GM18861 (cell line): ENCODE measurements at regions not wholly inside any gene's neighbourhood (a gene's known extent, or its start where the extent isn't known, plus 50 kb on each side); places are given as distances from the start of the nearest gene placed in this dataset.

Source experiments
- ATAC-seq: cut with Tn5 transposase; IDR thresholded peaks from one replicate; pipeline ENCODE4 v1.9.1; 2021; ENCODE audit not compliant: unreplicated experiment

DNA sequence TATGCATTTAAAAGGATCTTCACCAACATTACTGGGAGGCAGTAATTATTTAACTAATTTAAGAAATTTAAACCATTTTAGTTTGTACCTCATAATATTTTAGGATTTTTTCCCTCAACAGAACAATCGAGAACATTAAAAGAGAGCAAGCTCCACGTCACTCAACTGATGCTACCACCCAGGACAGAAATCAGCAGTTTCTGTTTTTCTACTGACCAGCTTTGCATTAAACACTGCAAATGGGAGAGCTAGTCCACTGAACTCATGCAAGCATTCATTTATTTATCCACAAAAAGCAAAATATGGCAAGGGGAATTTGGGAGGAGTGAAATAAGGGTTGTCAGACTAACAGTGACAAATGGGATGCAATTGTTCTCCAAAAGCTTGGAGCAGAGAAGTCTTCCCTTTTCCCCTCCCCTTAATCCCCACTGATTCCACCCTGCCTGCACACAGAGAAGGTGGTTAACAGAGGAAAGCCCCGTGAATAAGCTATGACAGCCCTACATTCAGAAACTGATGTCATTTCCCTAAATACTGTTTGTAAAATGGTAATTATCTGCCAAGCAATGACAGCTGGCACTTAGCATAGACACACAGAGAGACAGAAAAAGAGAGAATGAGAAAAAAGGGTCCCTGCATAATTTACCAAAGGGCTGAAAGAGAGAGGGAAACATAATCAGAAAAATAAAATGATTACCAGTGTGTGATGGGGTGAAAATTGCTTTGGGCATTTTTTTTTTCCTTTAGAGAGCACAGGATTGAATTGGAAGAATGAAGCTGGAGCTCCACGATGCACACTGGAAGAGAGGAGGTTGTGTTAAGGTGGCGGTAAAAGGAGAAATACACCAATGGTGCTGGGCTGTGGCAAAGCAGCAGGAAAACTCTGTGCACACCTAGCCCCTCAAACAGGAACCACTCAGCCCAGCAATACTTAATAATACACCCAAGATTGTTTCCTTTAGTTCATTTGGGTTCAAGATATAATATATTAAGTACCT lies 777.4 kb downstream of the TUSC7 start:
- ATAC-seq = peak; percentile 82

DNA sequence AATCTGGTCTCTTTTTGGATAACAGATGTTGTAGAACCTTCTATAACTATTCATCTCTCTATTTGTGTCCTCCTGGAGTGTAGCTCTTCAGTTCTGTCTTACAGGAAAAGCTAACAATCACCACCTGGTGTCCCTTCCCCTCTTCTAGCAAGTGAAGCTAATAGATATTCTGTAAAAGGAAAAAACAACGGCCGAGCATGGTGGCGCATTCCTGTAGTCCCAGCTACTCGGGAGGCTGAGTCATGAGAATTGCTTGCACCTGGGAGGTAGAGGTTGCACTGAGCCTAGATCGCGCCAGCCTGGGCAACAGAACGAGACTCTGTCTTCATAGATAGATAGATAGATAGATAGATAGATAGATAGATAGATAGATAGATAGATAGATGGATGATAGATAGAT lies 779.4 kb downstream of the TUSC7 start:
- ATAC-seq = no peak

DNA sequence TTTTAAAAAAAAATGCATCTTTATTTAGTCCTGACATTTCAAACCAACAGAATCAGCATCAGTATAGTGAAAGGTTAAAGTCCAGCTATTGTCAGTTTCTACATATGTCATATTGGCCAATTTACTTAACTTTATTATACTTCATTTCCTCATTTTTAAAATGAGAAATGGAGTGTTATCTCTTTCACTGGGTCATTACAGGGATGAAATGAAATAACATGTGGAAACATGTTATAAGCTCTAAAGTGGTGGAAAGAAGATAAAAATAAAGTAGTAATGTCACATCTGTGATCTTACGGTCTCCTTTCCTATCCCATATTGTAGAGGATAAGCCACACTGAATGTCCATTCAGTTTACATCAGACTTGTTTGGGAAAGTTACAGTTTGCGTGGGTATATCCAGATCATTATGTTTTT lies 780.1 kb downstream of the TUSC7 start:
- ATAC-seq = no peak

DNA sequence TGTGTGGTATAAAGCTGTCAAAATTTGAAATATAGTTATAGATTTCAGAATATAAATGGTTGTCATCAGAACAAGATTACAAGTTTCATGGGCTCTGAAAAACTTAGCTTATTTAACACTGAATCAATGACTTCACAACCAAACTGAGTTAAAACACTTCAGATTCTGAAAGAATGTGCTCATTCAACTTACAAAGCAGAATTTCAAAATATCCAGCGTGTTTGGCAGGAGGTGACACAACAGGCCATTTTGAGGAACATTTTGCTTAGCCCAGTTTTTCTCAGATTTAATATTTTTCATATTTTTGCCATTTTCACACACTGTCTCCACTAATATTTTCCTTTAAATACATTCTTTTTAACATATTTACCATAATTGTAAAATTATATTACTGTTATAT lies 781.1 kb downstream of the TUSC7 start:
- no peak for ATAC-seq

DNA sequence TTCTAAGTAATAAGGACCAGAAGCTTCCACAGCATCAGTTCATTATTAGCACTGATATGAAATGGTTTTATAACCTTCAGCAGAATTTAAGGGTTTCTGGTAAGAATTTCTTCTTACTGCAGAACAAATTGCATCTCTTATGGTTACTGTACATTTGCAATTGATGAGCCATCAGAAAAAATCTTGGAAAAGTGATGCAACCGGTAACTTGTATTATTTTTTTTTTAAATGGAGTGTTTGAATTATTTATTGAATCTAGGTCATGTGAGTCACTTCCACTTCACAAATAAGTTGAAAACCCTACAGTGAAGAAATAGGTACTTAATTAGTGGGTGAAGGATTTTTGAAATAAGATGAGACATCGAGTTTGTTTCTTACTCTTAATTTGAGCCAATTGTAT lies 786.0 kb downstream of the TUSC7 start:
- no peak for ATAC-seq

DNA sequence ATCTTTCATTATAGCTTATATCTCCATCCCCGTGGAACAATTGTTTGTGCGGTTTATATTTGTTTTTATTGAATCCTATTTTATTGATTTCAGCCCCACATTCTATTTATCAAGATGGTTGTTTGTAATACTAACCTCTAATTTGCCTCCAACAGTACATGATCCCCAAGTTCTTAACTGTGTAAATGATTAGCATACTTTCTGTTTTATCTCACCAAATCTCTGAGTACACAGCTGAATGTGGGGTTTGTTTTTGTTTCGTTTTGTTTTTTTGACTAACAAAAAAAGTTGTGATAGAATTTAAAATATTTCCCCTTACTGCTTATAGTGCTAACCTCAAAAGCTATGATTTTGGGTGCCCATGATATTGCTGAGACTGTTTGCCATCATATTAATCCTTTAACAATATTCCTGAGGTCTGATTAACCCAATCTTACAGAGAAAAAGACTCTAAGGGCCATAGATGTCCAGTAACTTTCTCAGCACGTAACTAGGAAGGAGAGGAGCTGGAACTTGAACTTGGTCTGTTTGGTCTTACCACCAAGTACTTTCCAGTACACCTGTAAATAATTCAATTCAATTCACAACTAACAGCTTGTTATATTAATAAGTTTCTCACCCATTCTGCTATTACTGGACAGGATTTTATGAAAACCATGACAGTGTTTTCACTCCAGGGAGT lies 789.8 kb downstream of the TUSC7 start:
- ATAC-seq = peak; percentile 79

DNA sequence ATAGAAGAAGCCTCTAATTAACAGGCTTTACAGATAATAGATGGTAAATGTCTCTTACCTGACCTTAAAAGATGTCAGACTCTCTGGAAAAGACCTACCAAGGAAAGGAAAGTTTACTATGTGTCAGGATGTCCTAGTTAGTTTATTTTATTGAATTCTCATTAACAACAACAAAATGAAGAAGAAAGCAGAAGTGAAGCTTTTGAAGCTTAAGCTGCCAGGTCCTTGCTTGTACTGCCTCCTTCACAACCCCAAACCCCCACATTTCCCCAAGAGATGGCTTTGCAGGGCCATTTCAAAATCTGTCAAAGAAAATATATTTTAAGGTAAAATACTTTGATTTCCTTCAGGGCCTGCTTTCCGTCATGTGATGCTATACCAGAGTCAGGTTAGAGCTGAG lies 798.4 kb downstream of the TUSC7 start:
- no peak for ATAC-seq

DNA sequence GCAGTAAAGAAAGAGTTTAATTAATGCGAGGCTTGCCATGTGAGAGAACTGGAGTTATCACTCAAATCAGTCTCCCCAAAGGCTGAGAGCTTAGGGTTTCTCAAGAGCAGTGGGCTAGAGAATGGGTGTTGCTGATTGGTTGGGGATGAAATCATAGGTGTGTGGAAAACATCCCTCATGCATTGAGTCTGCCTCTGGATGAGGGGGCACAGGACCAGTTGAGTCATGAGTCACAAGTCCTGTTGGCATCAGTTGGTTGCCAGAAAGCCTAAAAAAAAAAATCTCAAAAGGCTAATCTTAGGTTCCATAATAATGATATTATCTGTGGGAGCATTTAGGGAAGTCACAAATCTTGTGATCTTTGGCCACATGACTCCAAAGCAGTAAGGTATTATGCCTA lies 800.3 kb downstream of the TUSC7 start:
- ATAC-seq = no peak

DNA sequence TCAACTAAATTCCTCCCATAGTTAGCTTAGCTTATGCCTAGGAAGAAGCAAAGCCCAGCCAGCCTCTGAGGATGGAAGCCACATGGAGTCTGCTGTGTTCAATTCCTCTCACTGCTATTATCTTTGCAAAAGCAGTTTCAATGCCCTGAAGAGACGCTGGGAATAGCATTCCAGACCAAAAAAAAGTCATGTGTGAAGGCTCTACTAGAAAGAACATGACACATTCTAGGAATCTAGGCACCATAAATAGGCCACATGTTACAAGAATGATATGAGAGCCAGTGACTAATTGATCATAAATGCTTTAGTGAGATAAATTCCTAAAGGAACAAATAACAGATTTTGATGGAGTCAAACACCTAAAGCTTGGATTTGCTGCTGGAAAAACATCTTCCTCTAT lies 800.8 kb downstream of the TUSC7 start:
- ATAC-seq = no peak

DNA sequence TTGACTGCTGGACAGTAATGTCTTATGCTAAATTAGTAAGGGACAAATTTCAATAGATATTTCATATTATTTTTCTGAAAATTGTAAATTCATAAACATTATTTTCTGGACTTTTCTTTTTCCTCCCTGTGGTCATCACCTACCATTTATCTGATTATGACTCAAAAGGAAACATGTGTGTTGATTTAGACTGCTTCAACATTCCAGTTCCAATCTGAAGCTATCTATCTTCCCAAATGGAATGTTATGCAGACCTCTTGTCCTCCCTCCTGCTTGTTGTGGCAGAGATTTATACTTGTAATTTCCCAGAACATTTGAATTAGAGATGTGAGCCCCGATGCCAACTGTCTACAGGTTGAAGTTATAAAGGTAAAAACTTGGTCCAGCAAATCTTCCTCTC lies 803.4 kb downstream of the TUSC7 start:
- ATAC-seq = no peak

DNA sequence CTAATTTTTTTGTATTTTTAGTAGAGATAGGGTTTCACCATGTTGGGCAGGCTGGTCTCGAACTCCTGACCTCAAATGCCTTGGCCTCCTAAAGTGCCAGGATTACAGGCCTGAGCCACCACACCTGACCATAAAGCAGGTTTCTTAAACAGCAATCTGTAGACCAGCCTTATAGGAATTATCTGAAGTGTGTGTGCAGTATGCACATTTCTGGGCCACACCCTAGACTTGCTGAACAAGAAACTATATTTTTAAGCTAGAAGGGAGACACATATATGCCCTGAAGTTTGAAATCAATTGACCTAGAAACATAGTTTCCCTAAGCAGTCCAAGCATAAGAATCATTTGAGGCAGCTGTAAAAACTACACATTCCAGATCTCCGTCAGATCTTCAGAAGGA lies 805.7 kb downstream of the TUSC7 start:
- ATAC-seq = no peak

DNA sequence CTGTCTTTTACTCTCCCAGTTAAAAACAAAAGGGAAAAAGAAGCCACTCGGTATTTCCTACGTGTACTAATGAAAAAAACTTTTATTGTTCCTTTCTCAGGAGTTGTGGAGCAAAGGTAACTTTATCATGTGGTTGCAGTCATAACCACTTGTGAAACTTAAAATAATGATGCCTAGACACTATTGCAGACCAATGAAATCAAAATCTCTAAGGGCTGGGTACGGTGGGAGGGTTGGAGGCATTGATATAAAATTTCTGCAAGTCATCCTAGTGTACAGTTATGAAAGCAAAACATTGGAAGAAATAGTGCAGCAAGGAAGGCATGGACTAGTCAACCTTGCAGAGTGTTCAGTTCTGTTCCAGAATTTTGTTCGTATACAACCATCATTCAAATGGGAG lies 808.8 kb downstream of the TUSC7 start:
- ATAC-seq = no peak

DNA sequence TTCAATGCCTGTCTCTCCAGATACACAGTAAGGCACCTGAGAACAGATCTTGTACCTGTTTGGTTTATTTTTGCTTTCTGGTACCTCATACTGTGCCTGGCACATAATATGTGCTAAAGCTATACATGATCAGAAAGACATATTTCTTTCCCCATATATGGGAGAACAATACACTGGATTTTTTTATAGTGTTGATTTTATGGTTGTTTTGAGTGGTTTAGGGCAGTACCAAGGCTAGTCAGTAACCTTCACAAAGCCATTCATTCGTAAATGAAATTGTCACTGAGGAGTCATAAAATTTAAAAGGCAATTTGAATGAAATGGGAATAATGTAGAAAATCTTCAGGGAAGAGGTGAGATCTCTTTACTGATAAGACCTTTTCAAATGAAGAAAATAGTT lies 810.2 kb downstream of the TUSC7 start:
- no peak for ATAC-seq

DNA sequence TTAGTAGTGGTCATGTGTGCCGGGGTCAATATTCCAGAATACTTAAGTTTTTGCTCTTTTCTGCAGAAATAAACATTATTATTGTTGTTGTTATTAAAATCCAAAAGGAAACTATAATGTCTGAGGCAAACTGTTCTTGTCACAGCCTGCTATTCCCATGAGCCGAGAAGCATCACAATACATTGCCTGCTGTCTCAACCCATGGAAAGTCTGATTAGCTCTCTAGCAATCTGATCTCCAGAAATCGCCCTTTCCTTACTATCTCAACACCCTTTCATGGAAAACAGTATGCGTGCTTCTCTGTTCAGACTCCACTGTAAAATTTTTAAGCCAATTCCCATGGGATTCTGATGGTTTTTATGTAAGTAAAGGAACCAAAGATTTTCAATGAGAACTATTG lies 811.0 kb downstream of the TUSC7 start:
- ATAC-seq = no peak

DNA sequence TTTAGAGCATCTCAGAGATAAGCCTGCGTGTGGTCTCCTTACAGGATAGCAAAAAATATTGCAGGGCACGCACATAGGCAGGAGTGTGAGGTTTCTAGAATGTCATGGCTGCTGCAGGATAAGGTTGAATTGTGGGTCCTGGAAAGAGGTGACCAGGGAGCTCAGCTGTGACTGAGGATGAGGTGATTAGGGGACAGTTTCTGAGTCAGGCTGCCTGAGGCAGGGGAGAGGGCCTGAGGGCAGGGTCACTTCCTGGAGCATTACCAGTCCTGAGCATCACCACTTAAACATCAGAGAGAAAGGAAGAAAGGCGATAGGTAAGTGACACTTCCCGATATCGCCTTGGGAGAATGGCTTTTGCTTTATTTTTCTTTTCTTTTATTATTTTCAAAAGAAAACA lies 813.8 kb downstream of the TUSC7 start:
- no peak for ATAC-seq

DNA sequence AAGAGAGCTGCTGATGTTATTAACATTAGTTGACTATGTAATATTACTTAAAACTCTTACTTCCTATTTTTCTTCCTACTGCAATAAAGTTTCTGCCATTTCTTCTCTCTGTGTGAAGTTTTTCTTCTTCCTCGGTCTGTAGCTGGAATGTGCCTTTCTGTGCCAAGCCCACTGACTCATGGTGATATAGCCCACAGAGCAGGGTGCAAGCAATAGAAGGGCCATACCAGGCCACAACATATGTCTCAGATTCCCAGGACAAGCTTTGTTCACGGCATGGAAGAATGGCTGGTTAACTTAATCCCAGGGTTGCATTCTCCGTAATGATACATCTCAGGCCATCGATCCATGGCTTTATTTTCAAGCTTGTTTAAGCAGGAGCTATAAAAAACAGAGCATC lies 815.3 kb downstream of the TUSC7 start:
- ATAC-seq = no peak

DNA sequence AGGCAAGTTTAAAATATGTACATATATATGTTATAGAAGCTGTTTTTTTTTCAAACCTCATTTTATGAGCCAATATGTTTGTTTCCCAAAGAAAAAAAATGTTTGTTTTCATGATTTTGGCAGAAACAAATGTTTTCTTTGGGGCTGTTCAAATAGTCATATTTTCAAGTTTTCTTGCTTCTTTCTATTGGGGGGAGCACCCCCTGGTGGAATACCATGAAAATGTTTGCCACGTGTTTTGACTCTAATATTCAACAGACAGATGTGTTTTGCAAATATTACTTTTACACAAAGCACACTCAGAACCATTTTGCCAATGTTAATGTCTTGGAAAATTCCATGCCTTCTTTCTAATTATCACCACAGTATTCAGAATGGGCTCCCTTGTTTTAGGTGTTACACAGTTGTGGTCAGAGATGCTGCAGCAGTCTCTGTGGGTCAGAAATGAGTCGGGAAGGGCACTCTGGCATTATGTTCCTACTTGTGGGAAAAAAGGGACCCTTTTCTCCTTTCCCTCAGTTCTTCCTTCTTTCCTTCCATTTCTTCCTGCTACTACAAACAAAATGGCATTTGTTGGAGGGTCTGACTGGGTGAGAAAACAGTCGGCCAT lies 817.0 kb downstream of the TUSC7 start:
- ATAC-seq = no peak

DNA sequence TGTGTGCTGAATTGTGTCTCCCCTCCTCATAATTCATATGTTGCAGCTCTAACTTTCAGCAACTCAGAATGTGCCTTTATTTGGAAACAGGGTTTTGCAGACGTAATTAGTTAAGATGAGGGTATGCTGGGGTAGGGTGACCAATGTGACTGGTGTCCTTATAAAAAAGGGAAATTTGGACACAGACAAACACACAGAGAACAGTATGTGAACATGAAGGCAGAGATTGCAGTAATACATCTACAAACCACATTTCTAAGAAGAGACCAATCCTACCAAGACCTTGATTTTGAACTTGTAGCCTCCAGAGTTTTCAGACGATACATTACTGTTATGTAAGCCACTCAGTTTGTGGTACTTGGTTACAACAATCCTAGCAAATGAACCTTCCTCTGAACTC lies 817.8 kb downstream of the TUSC7 start:
- no peak for ATAC-seq

DNA sequence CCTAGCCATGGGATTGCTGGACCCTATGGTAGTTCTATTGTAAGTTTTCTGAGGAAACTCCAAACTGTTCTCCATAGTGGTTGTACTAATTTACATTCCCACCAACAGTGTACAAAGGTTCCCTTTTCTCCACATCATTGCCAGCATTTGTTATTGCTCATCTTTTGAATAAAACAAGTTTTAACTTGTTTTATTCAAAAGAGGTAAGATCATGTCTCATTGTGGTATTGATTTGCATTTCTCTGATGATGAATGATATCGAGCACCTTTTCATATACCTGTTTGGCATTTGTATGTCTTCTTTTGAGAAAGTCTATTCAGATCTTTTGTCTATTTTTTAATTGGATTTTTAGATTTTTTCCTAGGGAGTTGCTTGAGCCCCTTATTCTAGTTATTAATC lies 819.1 kb downstream of the TUSC7 start:
- no peak for ATAC-seq

DNA sequence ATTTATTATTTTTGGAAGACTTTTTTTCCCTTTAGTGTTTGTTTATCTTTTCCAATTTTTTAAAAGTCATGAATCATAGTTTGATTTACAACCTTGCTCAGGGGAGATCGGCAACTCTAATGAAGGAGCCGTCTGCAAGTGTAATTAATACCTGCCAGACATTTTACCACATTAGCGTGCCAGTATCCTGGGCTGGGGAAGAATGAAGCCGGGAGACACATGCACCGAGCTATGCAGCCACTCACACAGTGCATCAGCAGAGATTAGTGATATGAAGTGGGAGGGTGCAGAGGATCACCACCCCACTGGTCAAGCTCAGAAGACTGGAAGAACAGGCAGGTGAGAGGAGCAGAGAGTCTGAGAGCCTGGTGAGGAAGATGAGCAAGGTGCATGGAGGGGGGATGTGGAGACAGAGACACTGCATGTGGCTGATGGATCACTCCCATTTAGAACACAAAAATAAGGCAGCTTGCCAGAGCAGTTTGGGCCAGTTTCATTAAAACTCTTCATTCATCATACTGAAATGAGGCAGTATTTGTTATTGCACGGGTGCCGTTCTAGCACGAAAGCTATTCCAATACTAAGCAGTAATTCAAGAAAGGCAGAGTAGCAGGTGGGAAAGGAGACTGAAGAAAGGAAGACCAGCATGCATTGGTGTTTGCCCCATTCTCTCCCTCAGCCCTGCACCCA lies 821.6 kb downstream of the TUSC7 start:
- no peak for ATAC-seq

DNA sequence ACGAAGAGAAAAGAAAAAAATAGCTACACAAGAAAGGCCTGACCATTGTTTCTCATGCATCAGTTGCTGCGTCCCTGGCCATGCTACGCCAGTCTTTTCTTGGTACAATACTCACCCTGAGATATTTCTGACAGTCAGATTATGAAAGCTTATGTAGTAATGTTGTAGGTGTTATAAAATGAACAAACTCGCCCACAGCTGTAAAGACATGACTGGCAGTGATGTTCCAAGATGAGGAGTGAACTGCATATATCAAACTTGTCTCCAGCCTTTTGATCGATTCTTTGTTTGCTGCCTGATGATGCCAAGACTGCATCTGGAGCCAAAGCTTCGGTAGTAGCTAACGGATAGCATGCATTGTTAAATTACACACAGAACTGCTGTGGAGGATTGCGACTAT lies 822.7 kb downstream of the TUSC7 start:
- ATAC-seq = no peak
